HG02938 (cell line): ENCODE measurements at regions not wholly inside any gene's neighbourhood (a gene's known extent, or its start where the extent isn't known, plus 50 kb on each side); places are given as distances from the start of the nearest gene placed in this dataset.
A peak's percentile ranks its signal among the peaks of the same experiment; 100 is the strongest.

Experiments used
- ATAC-seq: cut with Tn5 transposase; IDR thresholded peaks from one replicate; pipeline ENCODE4 v1.9.1; 2021; ENCODE audit warnings: mild to moderate bottlenecking, moderate library complexity; ENCODE audit not compliant: unreplicated experiment

DNA sequence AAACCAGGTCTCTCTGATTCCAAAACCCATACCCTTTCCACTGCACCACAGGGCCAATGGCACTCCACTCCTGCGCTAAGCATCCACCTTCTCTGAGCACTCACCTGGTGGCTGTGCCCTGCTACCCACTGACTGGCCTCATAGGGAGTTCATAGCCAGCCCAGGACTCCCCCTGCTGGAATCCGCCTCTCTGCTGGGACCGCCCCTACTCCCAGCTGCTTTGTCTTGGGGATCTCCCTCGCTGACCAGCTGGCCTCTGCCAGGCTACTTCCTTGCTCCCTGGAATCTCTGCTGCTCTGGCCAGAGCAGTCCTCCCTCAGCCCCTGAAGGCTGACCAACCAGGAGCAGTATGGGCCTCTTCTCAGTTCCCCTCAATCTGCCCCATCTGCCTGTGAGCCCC is 129.7 kb downstream of the FAXC start:
- peak; percentile 74 for ATAC-seq

DNA sequence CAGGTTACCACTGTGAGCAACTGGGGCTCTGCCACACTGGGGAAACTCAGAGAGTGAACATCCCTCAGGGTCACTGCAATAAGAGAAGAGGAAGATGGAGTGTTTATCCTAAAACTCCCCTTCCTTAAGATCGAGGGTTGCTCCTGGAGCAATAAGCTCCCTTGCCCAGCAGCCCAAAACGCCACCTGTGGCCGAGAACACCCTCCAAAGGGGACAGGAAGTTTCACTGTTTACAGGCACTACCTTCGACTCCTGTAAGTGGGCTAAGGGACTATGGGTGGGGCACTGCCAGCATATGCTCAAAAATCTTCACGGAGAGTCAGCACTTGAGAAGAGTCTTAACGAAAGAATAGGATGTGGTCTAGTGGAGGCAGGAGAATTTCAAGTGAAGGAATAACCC is 132.5 kb downstream of the FAXC start:
- ATAC-seq: no peak

DNA sequence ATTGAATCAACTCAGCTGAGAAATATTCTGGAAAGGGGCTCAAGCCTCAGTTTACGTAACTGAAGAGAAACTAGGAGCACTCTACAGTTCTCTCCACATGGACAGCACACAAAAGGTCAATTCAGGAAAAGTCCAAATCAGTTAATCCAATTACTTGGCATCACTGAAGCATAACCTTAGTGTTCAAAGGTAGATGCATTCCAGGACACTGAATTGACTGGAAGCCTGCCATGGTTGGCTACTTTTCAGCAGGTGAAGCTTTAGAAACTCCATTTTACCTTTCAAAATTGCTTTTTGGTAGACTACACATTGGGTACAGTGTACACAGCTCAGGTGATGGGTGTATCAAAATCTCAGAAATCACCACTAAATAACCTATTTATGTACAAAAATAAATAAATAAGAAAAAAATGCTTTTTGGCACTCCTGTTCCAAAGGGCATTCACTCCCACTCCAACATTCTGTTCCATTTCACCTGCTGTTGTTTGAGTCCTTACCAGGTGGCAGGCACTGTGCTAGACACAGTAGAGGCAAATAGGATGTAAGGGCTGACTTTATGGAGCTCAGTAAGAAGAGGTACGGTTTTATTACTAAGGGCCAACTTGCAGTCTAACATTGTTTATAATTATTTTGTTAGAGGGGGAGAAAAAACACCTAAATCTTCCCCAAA is 153.4 kb downstream of the FAXC start:
- no peak for ATAC-seq

- no peak for ATAC-seq
Measured at GRCh38 chr6:99192561-99192960, 156.9 kb downstream of the FAXC start.

GRCh38 chr6:99189823-99190721 is 159.4 kb downstream of the FAXC start:
- ATAC-seq: peak; percentile 99

DNA sequence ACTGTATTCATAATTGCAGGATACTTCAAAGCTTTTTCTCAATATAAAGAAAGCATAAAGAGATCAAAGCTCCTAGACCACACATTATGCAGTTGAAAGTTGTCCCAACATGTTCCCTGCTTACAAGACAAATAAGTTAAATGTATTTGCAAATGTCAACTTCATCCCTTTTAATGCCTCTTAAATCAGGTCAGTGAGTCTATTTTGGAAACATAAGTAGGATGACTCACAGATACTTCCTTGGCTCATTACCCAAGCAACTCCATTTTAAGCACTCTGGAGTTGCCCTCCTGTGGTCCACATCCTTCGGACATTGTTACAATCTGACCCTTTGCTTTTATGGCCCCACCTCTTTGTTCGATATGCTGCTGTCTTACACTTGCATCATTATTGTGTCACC is 162.0 kb downstream of the FAXC start:
- no peak for ATAC-seq

DNA sequence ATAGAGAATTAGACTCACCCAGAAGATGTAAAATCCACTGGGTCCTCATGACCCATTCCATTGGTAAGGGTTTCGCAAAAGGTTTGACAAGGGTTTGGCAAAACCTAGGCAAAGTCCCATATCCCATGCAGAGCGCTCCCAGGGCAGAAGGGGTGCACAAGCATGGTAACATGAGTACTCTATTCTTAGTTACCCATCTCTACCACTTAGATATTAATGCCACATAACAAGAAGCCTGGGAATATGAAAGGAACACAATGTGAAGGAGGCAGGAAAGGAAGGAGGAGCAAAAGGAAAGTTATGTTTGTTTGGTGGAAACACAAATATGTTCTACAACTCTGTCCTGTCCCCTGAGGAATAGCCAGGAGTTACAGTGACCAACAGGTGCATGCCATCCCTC is 163.1 kb downstream of the FAXC start:
- no peak for ATAC-seq

DNA sequence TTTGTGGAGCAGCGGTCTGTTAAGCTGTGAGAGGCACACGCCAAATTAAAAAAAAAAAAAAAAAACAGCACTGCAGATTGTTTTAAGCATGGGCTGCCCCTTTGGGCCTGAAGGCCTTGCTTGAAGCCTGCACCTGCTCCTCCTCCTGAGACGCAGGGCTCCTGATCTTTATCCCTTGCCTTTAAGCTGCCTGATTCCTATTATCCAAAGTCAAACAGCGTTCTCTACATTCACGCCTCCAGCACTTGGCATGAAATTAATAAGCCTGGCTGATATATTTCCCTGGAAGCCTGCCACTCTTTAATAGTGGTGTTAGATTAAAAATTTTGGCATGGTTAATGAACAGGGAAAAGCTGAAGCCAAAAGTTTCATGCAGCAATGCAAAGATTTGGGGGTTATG is 163.9 kb downstream of the FAXC start:
- ATAC-seq: no peak

DNA sequence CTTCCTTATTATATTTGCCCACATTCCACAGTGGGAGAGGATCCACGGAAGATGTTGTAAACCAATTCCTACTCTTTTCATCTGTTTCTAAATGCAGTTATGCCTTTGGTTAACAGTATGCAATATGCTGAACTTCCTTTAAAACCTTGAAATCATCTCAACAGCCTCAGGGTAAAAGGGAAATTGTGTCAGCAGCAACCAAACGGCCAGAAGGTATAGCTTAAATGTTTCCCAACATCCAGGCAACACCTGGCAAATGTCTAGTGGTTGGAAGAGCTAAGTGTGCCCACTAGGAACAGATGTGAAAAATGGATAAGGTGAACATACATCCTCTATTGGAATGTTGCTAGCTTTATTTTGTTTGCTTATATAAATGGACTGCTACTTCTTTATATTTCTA is 164.8 kb downstream of the FAXC start:
- no peak for ATAC-seq

- no peak for ATAC-seq
Measured at GRCh38 chr6:99183066-99183465, 166.4 kb downstream of the FAXC start.

- ATAC-seq: no peak
Measured at GRCh38 chr6:99181174-99181573, 168.3 kb downstream of the FAXC start.

DNA sequence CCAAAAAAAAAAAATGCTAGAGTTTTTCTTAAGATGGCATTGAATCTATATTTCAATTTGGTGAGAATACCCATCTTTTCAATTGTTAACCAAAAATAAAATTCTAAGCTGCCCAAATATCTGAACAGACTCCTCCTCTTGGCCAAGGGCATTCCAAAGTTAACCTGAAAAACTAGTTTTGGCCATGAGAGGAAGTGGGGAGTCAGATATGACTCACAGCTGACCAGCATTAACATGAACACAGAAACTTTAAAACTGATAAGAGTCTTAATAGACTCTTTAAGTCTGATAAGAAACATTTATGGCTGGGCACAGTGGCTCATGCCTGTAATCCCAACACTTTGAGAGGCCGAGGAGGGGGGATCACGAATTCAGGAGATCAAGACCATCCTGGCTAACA is 171.3 kb downstream of the FAXC start:
- ATAC-seq: peak; percentile 70

DNA sequence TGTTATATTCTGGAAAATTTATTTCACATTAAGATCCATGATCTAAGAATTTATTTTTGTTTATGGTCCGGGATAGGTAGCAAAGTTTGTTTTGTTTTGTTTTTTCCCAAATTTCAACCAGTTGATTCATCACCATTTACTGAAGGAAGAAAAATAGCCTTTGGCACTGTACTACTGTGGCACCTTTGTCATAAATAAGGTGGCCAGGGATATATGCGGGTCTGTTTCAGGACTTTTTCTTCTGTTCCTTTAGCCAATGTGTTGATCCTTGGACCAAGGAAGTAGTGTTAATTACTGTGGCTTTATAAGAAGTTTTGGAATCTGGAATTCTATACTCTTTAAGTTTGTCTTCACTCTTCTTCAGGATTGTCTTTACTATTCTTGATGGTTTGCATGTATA is 171.7 kb downstream of the FAXC start:
- no peak for ATAC-seq

- peak; percentile 90 for ATAC-seq
Measured at GRCh38 chr6:99165838-99166237, 183.6 kb downstream of the FAXC start.

GRCh38 chr6:99152347-99152643 is 197.2 kb downstream of the FAXC start:
- ATAC-seq: no peak

- ATAC-seq: peak; percentile 97
Measured at GRCh38 chr6:99151634-99152346, 197.7 kb downstream of the FAXC start.

DNA sequence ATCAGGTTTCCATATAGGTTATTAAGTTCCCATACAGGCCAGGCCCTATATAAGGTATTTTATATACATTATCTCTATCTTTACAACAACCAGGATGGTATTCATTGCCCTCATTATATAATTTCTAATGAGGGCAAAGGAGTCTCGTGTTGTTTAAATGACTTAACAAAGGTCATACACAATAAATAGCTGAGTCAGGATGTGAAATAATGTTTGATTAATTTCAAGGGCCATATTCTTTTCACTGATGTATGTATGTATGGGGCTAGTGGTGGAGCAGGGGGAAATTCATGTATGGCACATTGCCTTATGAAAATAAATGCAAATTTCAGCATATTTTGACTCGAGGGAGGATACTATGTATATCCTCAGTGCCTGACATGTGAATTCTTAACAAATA is 200.7 kb downstream of the FAXC start:
- no peak for ATAC-seq

DNA sequence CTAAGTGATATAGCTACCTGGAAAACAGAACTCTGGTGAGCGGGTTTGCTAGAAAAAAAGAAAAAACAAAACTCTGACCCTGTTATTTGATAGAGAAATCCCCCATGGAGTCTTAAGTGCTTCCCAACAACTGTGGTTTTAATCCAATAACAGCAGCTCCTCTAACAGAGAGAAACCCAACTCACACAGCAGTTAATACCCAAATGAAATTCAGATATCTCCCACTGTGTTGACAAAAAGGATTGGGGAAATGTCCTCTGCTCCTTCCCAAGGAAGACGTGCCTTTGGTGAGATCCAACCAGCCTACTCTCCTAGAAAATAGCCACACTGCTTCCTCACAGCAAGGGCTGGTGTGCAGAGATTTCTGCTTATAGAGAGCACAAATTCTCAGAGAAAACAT is 200.4 kb upstream of the FBXL4 start:
- no peak for ATAC-seq

- no peak for ATAC-seq
Measured at GRCh38 chr6:99147206-99147605, 199.5 kb upstream of the FBXL4 start.

DNA sequence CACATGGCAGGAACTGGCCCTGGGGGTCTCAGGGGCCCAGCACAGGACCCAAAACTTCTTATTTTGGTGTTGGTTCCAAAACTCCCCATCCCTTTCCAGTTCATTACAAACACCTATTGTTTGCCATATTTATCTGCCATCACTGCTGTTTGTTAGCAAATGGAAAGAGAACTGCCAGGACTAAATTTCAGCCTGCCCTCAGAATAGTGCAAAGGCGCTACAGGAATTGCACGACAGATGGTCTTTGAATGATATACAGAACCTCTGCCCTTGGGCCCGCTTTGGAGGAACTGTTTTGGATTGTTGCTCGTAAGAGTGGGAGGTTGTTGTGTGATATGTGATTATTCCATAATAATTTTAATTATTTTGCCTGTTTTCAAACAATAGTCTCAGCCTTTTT is 199.0 kb upstream of the FBXL4 start:
- no peak for ATAC-seq

- no peak for ATAC-seq
Measured at GRCh38 chr6:99145738-99146137, 198.0 kb upstream of the FBXL4 start.
